Activated naive CD4-positive, alpha-beta T cell treated with anti-CD3 and anti-CD28 coated beads, Interleukin-2, amount 50 U/mL, for 72 hours (primary cell): ENCODE measurements at regions not wholly inside any gene's neighbourhood (a gene's known extent, or its start where the extent isn't known, plus 50 kb on each side); places are given as distances from the start of the nearest gene placed in this dataset.

Source experiments
- ATAC-seq, 2 donors: fragments of 150-1000 bp; cut with Tn5 transposase; 2 replicates each; pipeline ENCODE4 v1.10.0; 2021; ENCODE audit warnings: mild to moderate bottlenecking in 2 of 2, moderate library complexity in 2 of 2
- DNase-seq, 2 donors: peaks; one replicate each; pipeline ENCODE4 v3.0.0; 2021 to 2022; ENCODE audit warnings: low spot score in 2 of 2
- H3K27ac Mint-ChIP-seq, 2 donors: one replicate each; pipeline ENCODE4 v1.8.0; 2022; ENCODE audit warnings: mild to moderate bottlenecking in 2 of 2, mixed read lengths in 2 of 2
- H3K36me3 Mint-ChIP-seq, 2 donors: one replicate each; pipeline ENCODE4 v1.8.0; 2022; ENCODE audit warnings: mixed read lengths in 2 of 2
- H3K9me3 Mint-ChIP-seq, 2 donors: one replicate each; pipeline ENCODE4 v1.8.0; 2022; ENCODE audit warnings: mixed read lengths in 2 of 2

DNA sequence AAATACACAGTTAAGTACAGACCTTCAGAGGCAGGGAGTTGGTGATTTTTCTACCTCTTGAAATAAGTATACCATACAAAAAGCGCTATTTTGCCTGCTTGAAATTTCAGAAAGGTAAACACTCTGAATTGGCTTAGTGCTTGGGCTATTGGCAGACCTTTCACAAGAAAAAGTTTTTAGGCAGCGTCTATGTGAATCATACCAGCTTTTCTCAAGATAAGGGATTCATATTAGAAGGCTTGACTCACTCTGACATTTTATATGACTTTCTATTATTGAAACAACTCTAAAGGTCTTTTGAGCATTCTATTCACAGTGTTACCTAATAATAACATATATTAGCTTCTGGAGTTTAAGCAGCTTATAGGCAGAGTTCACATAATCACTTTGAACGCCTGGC, 286.4 kb upstream of the FAT1 start:
- ATAC-seq (no peak), DNase-seq (no peak)
- Mint-ChIP-seq H3K9me3 (peaks cover 5 to 11% of the 10 kb centered on the region in 2 donors), H3K36me3 (no peaks in the 10 kb centered on the region), H3K27ac (no peak overlapping the region)

DNA sequence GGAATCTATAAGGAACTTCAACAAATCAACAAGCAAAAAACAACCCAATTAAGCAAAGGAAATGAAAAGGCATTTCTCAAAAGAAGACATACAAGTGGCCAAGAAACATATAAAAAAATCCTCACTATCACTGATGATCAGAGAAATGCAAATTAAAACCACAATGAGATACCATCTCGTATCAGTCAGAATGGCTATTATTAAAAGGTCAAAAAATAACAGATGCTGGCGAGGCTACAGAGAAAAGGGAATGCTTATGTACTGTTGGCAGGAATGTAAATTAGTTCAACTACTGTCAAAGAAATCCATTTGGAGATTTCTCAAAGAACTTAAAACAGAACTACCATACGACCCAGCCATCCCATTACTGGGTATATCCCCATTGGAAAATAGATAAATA, 292.4 kb upstream of the FAT1 start:
- peaks cover 5 to 13% of the 10 kb centered on the region in 2 donors for H3K9me3 Mint-ChIP-seq
- H3K36me3 Mint-ChIP-seq = peaks cover 0 to 5% of the 10 kb centered on the region in 2 donors

GRCh38 chr4:187017147-187017546, 293.5 kb upstream of the FAT1 start:
- DNase-seq = no peak
- no peak for ATAC-seq
- peaks cover 5 to 13% of the 10 kb centered on the region in 2 donors for H3K9me3 Mint-ChIP-seq
- H3K36me3 Mint-ChIP-seq = peaks cover 0 to 5% of the 10 kb centered on the region in 2 donors
- H3K27ac Mint-ChIP-seq = no peak overlapping the region

More for the DNA sequence above, 292.4 kb upstream of the FAT1 start:
- no peak overlapping the region for H3K27ac Mint-ChIP-seq
- DNase-seq (no peak), ATAC-seq (no peak)

DNA sequence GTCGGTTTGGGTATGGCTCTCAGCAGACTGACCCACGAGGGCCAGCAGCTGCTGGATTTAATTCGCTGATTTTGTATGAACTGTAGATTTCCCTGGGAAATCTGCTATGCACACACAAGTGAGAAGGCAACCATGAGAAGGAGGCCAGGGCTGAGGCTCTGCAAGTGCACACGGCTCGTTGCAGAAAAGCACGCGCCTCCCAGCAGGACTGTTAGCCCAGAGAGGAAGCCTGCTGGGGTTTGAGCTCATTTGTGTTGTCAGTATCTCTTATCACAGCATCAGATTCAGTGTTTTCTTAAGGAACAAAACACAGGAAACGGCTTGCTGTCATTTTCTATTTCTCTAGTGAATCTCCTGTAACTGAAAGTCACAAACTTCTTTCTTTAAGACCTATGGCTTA, 296.2 kb upstream of the FAT1 start:
- Mint-ChIP-seq H3K36me3 (peaks cover 0 to 11% of the 10 kb centered on the region in 2 donors), H3K27ac (no peak overlapping the region), H3K9me3 (peaks cover 0 to 10% of the 10 kb centered on the region in 2 donors)
- DNase-seq (no peak), ATAC-seq (no peak)

- H3K9me3 Mint-ChIP-seq = peaks cover 0 to 10% of the 10 kb centered on the region in 2 donors
- no peak overlapping the region for H3K27ac Mint-ChIP-seq
- ATAC-seq (no peak), DNase-seq (no peak)
- H3K36me3 Mint-ChIP-seq = peaks cover 0 to 11% of the 10 kb centered on the region in 2 donors
These were observed 297.0 kb upstream of the FAT1 start for GRCh38 chr4:187020676-187021075.

- Mint-ChIP-seq H3K36me3 (peaks cover 0 to 11% of the 10 kb centered on the region in 2 donors), H3K9me3 (peaks cover 8 to 17% of the 10 kb centered on the region in 2 donors), H3K27ac (no peak overlapping the region)
- ATAC-seq = no peak
- DNase-seq = no peak
These were observed 298.0 kb upstream of the FAT1 start for GRCh38 chr4:187021436-187022205.

DNA sequence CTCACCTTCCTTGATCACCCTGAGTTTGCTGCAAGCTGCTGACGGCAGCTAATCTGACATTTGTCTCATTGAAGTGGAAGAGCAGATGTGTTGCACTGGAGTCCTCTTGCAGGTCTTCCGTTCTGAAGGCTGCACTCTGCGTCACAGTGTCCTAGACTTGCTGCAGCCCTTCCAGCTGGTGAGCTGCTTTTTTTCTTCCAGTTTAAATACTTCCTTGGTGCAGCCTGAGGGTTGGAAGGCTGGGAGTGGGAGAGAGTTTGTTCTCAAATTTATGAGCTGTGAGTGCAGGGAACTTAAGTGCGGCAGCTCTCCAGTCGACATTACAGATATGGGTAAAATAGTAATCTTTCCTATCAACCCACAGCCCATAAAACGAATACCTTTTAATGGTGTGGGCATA, 303.6 kb upstream of the FAT1 start:
- no peak for ATAC-seq
- no peak for DNase-seq
- H3K9me3 Mint-ChIP-seq = peaks cover 14 to 24% of the 10 kb centered on the region in 2 donors
- H3K27ac Mint-ChIP-seq = no peak overlapping the region
- H3K36me3 Mint-ChIP-seq = peaks cover 0 to 17% of the 10 kb centered on the region in 2 donors

DNA sequence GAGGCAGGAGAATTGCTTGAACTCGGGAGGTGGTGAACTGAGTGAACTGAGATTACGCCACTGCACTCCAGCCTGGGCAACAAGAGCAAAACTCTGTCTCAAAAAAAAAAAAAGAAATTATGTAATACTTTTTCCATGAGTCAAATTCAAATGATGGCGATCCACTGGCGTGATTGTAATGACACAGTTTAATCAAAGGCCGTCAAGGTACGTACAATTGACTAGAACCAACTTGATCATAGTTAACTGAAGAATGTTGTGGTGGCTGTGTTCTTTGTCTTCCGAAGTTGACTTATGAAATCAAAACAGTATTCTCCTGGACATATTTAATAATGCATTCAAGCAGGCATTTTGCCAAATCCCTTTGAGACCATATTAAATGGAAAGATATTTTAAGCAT, 318.6 kb upstream of the FAT1 start:
- Mint-ChIP-seq H3K36me3 (no peaks in the 10 kb centered on the region), H3K27ac (no peak overlapping the region), H3K9me3 (peaks cover 9% of the 10 kb centered on the region in 2 donors)
- ATAC-seq (no peak), DNase-seq (no peak)

GRCh38 chr4:187046471-187046870, 322.8 kb upstream of the FAT1 start:
- Mint-ChIP-seq H3K27ac (no peak overlapping the region), H3K9me3 (peaks cover 9 to 13% of the 10 kb centered on the region in 2 donors), H3K36me3 (no peaks in the 10 kb centered on the region)
- DNase-seq (no peak), ATAC-seq (no peak)

- peaks cover 0 to 5% of the 10 kb centered on the region in 2 donors for H3K36me3 Mint-ChIP-seq
- ATAC-seq (no peak), DNase-seq (no peak)
- H3K9me3 Mint-ChIP-seq = peaks cover 0 to 5% of the 10 kb centered on the region in 2 donors
- no peak overlapping the region for H3K27ac Mint-ChIP-seq
These were observed 335.4 kb upstream of the FAT1 start for GRCh38 chr4:187059021-187059420.

- peaks cover 0 to 5% of the 10 kb centered on the region in 2 donors for H3K9me3 Mint-ChIP-seq
- no peak for DNase-seq
- H3K36me3 Mint-ChIP-seq = peaks cover 0 to 5% of the 10 kb centered on the region in 2 donors
- ATAC-seq = no peak
- H3K27ac Mint-ChIP-seq = no peak overlapping the region
These were observed 336.2 kb upstream of the FAT1 start for GRCh38 chr4:187059895-187060294.

- ATAC-seq (no peak), DNase-seq (no peak)
- no peak overlapping the region for H3K27ac Mint-ChIP-seq
- H3K9me3 Mint-ChIP-seq = peaks cover 0 to 5% of the 10 kb centered on the region in 2 donors
- peaks cover 0 to 5% of the 10 kb centered on the region in 2 donors for H3K36me3 Mint-ChIP-seq
These were observed 336.9 kb upstream of the FAT1 start for GRCh38 chr4:187060551-187060950.

DNA sequence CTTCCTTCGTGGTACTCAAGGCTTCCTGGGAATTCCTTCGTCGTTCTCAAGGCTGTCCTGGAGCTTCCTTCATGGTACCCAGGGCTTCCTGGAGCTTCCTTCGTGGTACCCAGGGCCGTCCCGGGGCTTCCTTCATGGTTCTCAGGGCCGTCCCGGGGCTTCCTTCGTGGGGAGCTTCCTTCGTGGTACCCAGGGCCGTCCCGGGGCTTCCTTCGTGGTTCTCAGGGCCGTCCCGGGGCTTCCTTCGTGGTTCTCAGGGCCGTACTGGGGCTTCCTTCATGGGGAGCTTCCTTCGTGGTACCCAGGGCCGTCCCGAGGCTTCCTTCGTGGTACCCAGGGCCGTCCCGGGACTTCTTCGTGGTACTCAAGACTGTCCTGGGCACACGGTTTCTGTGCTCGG, 339.6 kb upstream of the FAT1 start:
- ATAC-seq = no peak
- DNase-seq = no peak
- Mint-ChIP-seq H3K36me3 (peaks cover 0 to 5% of the 10 kb centered on the region in 2 donors), H3K27ac (no peak overlapping the region), H3K9me3 (peaks cover 0 to 5% of the 10 kb centered on the region in 2 donors)

DNA sequence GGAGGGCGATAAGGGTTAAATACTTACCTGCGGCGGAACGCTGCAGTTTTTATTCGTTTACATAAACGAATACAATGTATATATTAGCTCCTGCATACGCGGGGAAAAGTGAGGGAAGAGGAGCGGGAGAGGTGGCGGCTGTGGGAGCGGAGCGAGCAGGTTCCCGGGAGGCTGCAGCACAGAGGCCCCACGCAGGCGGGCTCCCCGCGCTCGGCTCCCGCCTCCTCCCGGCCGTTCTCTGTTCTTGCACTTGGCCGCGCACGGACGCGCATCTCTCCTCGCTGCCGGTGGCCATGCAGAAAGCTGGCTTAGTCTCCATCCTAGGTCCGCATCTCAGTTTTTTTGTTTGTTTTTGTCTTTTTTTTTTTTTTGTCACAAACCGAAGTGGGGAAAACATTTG, 340.4 kb upstream of the FAT1 start:
- peaks cover 0 to 5% of the 10 kb centered on the region in 2 donors for H3K36me3 Mint-ChIP-seq
- no peak overlapping the region for H3K27ac Mint-ChIP-seq
- H3K9me3 Mint-ChIP-seq = peaks cover 0 to 5% of the 10 kb centered on the region in 2 donors
- no peak for DNase-seq
- ATAC-seq = no peak

DNA sequence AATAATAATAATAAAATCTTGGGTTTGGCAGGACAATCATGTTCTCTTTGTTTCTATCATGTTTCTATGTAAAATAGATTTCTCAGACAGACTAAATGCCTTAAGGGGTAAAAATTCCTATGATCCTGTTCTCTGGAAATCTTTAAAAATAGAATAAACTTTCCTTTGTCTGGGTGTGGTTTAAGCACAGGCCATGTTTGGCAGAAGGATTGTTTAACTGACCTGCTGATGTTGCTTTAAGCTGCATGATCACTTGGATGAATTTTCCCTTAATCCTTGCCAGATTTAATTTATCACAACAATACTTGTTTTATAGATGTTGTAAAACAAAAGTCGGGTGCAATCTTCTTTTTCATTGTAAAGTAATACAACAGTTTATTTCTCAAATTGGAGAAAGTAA, 341.7 kb upstream of the FAT1 start:
- DNase-seq = no peak
- peaks cover 0 to 5% of the 10 kb centered on the region in 2 donors for H3K9me3 Mint-ChIP-seq
- ATAC-seq = no peak
- peaks cover 0 to 5% of the 10 kb centered on the region in 2 donors for H3K36me3 Mint-ChIP-seq
- no peak overlapping the region for H3K27ac Mint-ChIP-seq

GRCh38 chr4:187065806-187066205, 342.1 kb upstream of the FAT1 start:
- H3K27ac Mint-ChIP-seq = no peak overlapping the region
- peaks cover 0 to 3% of the 10 kb centered on the region in 2 donors for H3K9me3 Mint-ChIP-seq
- DNase-seq = no peak
- ATAC-seq = no peak
- H3K36me3 Mint-ChIP-seq = peaks cover 0 to 3% of the 10 kb centered on the region in 2 donors

GRCh38 chr4:187069398-187069797, 345.7 kb upstream of the FAT1 start:
- peaks cover 0 to 4% of the 10 kb centered on the region in 2 donors for H3K36me3 Mint-ChIP-seq
- ATAC-seq (no peak), DNase-seq (no peak)
- peaks cover 0 to 8% of the 10 kb centered on the region in 2 donors for H3K9me3 Mint-ChIP-seq
- H3K27ac Mint-ChIP-seq = no peak overlapping the region

DNA sequence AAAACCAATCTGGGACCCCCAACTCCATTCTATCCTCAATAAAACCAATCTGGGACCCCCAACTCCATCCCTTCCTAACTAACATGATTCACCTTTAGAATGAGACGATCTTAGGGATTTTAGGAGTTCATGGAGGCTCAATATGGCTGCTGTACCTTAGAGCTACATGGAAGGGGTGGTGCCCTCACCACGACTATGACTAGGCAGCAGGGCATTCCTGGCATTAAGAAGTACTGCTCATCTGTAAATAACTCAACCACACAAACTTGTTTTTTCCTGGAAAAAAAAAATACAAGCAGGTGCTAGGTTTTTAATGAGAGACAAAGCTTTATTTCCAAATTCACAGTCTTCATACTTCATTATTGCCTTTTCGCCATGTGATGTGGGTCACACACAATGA, 346.5 kb upstream of the FAT1 start:
- Mint-ChIP-seq H3K27ac (no peak overlapping the region), H3K36me3 (peaks cover 0 to 4% of the 10 kb centered on the region in 2 donors), H3K9me3 (peaks cover 5 to 13% of the 10 kb centered on the region in 2 donors)
- ATAC-seq (no peak), DNase-seq (no peak)
